Stomach (tissue), 4 donors: ENCODE measurements at regions not wholly inside any gene's neighbourhood (a gene's known extent, or its start where the extent isn't known, plus 50 kb on each side); places are given as distances from the start of the nearest gene placed in this dataset.

Experiments
- CTCF ChIP-seq, 7 experiments: fragments of 450-650 bp in 4 of 7; fragments of 200-600 bp in 3 of 7; sonication (generic) in 3 of 7; IDR thresholded peaks; one replicate each; pipeline ENCODE4 v1.5.1; 2016 to 2019; ENCODE audit warnings: antibody characterized with exemption in 7 of 7, control low read depth in 2 of 7, mild to moderate bottlenecking in 1 of 7
- EP300 ChIP-seq: sonication (generic); formaldehyde crosslinking; IDR thresholded peaks from one replicate; pipeline ENCODE4 v1.6.1; 2017; ENCODE audit warnings: antibody characterized with exemption
- POLR2A ChIP-seq, 4 donors: fragments of 450-650 bp; IDR thresholded peaks; one replicate each; pipeline ENCODE4 v1.6.1; 2016; ENCODE audit warnings: antibody characterized with exemption in 4 of 4, control low read depth in 2 of 4, mild to moderate bottlenecking in 1 of 4, moderate library complexity in 1 of 4

GRCh38 chr20:30281584-30282197 lies 975.8 kb upstream of the DEFB115 start:
- TF ChIP-seq POLR2A (IDR thresholded peaks at IDR 0.05) (no peak), CTCF (IDR thresholded peaks at IDR 0.05) (no peak), EP300 (no peak)
